Transverse colon (tissue), 4 donors: ENCODE measurements at regions not wholly inside any gene's neighbourhood (a gene's known extent, or its start where the extent isn't known, plus 50 kb on each side); places are given as distances from the start of the nearest gene placed in this dataset.

ENCODE experiments used
- POLR2A ChIP-seq: fragments of 450-650 bp; IDR thresholded peaks from one replicate; pipeline ENCODE4 v1.6.1; 2016; ENCODE audit warnings: antibody characterized with exemption, mild to moderate bottlenecking, moderate library complexity
- POLR2AphosphoS5 ChIP-seq, 3 donors: sonication (generic); formaldehyde crosslinking; IDR thresholded peaks; one replicate each; pipeline ENCODE4 v1.6.1; 2016; ENCODE audit warnings: antibody characterized with exemption in 3 of 3
- TF ChIP-seq, protein P1 (sequence below), 5 experiments: fragments of 200-600 bp in 3 of 5; fragments of 450-650 bp in 2 of 5; sonication (generic) in 3 of 5; IDR thresholded peaks; 1 replicate in 2 of 5; 2 replicates in 3 of 5; pipeline ENCODE4 v1.5.1; 2016 to 2017; ENCODE audit warnings: antibody characterized with exemption in 5 of 5, inconsistent platforms in 3 of 5, mild to moderate bottlenecking in 2 of 5, moderate library complexity in 1 of 5

DNA sequence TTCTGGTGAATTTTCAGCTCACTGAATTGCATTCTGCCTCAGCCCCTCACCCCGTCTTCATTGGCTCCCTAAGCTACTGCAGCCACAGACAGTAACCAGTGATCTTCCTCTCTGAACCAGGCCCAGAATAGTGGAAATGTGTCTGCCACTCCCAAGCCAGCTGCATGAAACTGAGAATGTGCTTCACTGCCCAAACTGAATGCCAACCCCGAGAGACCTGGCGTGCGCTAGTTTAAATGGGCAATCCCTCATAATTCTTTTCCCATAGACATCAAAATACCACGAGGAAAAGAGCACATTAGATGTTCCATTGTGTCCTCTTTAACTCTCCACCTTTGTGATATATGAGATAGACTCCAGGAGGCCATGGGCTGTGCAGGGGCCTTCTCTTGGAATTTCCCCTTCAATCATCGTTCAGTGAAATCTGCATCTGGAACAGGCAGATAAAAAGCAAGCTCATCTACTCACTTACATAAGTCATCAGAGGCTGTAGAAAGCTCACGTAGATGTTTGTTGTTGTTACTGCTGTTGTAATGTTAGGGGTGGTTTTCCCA, 320.2 kb downstream of the NFIB start:
- TF ChIP-seq, protein P1, sequence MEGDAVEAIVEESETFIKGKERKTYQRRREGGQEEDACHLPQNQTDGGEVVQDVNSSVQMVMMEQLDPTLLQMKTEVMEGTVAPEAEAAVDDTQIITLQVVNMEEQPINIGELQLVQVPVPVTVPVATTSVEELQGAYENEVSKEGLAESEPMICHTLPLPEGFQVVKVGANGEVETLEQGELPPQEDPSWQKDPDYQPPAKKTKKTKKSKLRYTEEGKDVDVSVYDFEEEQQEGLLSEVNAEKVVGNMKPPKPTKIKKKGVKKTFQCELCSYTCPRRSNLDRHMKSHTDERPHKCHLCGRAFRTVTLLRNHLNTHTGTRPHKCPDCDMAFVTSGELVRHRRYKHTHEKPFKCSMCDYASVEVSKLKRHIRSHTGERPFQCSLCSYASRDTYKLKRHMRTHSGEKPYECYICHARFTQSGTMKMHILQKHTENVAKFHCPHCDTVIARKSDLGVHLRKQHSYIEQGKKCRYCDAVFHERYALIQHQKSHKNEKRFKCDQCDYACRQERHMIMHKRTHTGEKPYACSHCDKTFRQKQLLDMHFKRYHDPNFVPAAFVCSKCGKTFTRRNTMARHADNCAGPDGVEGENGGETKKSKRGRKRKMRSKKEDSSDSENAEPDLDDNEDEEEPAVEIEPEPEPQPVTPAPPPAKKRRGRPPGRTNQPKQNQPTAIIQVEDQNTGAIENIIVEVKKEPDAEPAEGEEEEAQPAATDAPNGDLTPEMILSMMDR (IDR thresholded peaks at IDR 0.05): no peak
- TF ChIP-seq POLR2AphosphoS5 (IDR thresholded peaks at IDR 0.05): no peak
- TF ChIP-seq POLR2A: no peak
